Stimulated activated naive B cell treated with anti-CD40 and anti-IgM and Interleukin-4, amounts not matched to agents 10 μg/mL and 1 μg/mL and 100 μg/mL, for 72 hours (primary cell): ENCODE measurements at regions not wholly inside any gene's neighbourhood (a gene's known extent, or its start where the extent isn't known, plus 50 kb on each side); places are given as distances from the start of the nearest gene placed in this dataset.
A peak's percentile ranks its signal among the peaks of the same experiment; 100 is the strongest.
"Not testable (repeated sequence)": the region's sequence is repeated elsewhere in the genome, so short reads cannot be mapped to it uniquely, and the experiment has no call there.

Experiments used
- ATAC-seq, 2 donors: fragments of 150-1000 bp; cut with Tn5 transposase; replicated peaks; 2 replicates each; pipeline ENCODE4 v1.10.0; 2021; ENCODE audit warnings: moderate library complexity in 1 of 2
- DNase-seq: peaks from one replicate; pipeline ENCODE4 v3.0.0; 2021
- H3K27ac Mint-ChIP-seq: one replicate; pipeline ENCODE4 v1.8.0; 2022; ENCODE audit warnings: mild to moderate bottlenecking, mixed read lengths
- H3K27me3 Mint-ChIP-seq, 2 donors: one replicate each; pipeline ENCODE4 v1.8.0; 2022; ENCODE audit warnings: mixed read lengths in 2 of 2
- H3K36me3 Mint-ChIP-seq, 2 donors: one replicate each; pipeline ENCODE4 v1.8.0; 2022; ENCODE audit warnings: mixed read lengths in 2 of 2, mild to moderate bottlenecking in 1 of 2
- H3K4me1 Mint-ChIP-seq, 2 donors: one replicate each; pipeline ENCODE4 v1.8.0; 2022; ENCODE audit warnings: mixed read lengths in 2 of 2, mild to moderate bottlenecking in 1 of 2
- H3K4me3 Mint-ChIP-seq, 2 donors: one replicate each; pipeline ENCODE4 v1.8.0; 2022; ENCODE audit warnings: mild to moderate bottlenecking in 2 of 2, mixed read lengths in 2 of 2, moderate library complexity in 1 of 2
- H3K9me3 Mint-ChIP-seq, 2 donors: one replicate each; pipeline ENCODE4 v1.8.0; 2022; ENCODE audit warnings: mixed read lengths in 2 of 2, mild to moderate bottlenecking in 1 of 2

- no peak overlapping the region for H3K27ac Mint-ChIP-seq
- H3K4me3 Mint-ChIP-seq = no peak overlapping the region
- no peak for ATAC-seq
- no peak for DNase-seq
- H3K36me3 Mint-ChIP-seq = peaks cover 3 to 13% of the 10 kb centered on the region in 2 donors
- no peaks in the 10 kb centered on the region for H3K27me3 Mint-ChIP-seq
- H3K9me3 Mint-ChIP-seq = peaks cover 7 to 13% of the 10 kb centered on the region in 2 donors
- H3K4me1 Mint-ChIP-seq = peaks cover 15 to 30% of the 10 kb centered on the region in 2 donors
These were observed 86.6 kb upstream of the HES1 start for GRCh38 chr3:194049394-194049793.

DNA sequence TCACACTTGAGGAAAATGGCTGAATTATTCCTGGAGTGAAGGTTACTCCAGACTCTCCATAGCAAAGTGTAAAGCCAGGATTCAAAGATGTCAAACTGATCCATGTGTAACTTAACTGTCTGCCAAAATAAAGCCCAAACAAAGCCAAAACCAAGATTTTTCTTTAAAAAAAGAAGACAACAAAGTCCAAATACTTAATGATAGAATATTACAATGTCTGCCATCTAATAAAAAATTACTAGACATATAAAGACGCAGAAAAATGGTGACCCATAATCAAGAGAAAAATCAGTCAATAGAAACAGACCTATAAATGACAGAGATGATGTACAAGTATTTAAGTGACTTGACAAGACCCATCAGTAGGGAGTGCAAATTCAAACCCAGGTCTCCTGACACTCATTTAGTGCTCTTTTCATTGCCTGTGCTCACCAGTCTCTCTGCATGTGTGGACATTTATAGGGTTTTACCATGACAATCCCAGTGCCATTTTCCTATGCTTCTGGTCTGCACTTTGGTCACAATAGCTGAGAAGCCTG is 85.1 kb upstream of the HES1 start:
- Mint-ChIP-seq H3K4me1 (peaks cover 11 to 30% of the 10 kb centered on the region in 2 donors), H3K36me3 (peaks cover 3 to 13% of the 10 kb centered on the region in 2 donors), H3K4me3 (no peak overlapping the region), H3K9me3 (peaks cover 7 to 13% of the 10 kb centered on the region in 2 donors), H3K27me3 (no peaks in the 10 kb centered on the region), H3K27ac (no peak overlapping the region)
- DNase-seq (no peak), ATAC-seq (no peak)

DNA sequence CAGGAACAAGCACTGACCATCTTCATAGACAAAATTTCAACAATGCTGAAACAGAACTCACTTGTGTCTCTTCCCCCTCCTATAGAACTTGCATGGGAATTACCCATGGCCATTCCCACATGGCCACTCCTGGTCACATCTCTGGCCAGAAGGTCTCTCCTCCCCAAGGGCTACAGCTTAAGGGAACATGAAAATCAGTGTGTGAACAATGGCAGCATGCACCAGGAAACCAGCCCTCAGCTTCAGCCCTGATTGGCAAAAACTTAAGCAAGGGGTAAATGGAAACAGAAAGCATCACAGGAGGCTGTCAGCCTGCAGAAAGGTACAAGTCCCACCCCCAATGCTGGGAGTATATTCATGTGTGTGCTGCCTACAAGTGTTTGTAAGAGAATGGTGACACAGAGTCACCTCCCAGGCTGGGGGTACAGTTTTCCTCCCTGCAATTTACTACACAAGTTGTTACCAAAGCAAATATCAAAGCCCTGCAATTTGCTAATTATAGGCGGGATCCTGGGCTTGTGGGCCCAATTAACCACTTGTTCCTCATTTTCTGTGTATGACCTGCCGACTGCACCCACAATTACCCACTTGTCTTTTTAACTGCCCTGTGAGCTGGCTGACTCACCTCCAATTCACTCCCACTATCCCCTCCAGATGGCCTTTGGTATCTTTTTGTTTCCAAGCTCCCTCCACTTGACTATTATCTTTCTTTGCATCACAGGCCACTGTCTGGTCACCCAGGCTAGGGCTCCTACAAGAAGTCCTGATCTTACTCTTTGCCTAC is 84.4 kb upstream of the HES1 start:
- Mint-ChIP-seq H3K27ac (no peak overlapping the region), H3K4me1 (peaks cover 15 to 33% of the 10 kb centered on the region in 2 donors), H3K4me3 (no peak overlapping the region), H3K36me3 (peaks cover 3 to 13% of the 10 kb centered on the region in 2 donors), H3K9me3 (peaks cover 7 to 13% of the 10 kb centered on the region in 2 donors), H3K27me3 (no peaks in the 10 kb centered on the region)
- DNase-seq = no peak
- ATAC-seq = peak; percentile 65 to 82

- no peak overlapping the region for H3K4me3 Mint-ChIP-seq
- peaks cover 7 to 13% of the 10 kb centered on the region in 2 donors for H3K9me3 Mint-ChIP-seq
- H3K36me3 Mint-ChIP-seq = peaks cover 3 to 13% of the 10 kb centered on the region in 2 donors
- H3K4me1 Mint-ChIP-seq = peaks cover 18 to 37% of the 10 kb centered on the region in 2 donors
- no peak for ATAC-seq
- no peak for DNase-seq
- no peak overlapping the region for H3K27ac Mint-ChIP-seq
- no peaks in the 10 kb centered on the region for H3K27me3 Mint-ChIP-seq
These were observed 82.8 kb upstream of the HES1 start for GRCh38 chr3:194053136-194053535.

- Mint-ChIP-seq H3K4me1 (peaks cover 18 to 39% of the 10 kb centered on the region in 2 donors), H3K36me3 (peaks cover 3 to 13% of the 10 kb centered on the region in 2 donors), H3K4me3 (no peak overlapping the region), H3K27ac (no peak overlapping the region), H3K27me3 (no peaks in the 10 kb centered on the region), H3K9me3 (peaks cover 7 to 13% of the 10 kb centered on the region in 2 donors)
- no peak for ATAC-seq
- no peak for DNase-seq
These were observed 81.9 kb upstream of the HES1 start for GRCh38 chr3:194054016-194054415.

DNA sequence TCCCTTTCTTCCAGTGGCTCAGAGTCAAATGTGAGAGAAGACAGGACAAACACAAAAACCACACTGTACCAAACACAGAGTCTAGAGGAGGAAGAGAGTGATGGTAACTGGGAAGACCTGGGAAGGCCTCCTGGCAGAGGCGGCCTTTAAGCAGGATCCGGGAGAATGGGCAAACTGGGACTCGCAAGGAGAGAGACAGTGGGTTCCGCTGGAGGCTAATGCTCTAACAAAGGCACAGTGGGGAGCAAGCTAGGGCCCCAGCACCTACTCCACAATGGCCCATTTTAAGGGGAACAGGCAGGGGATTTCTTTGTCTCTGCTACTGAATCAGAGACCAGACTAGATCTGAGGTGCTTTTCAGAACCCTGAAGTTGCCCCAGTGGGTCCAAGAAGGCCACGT is 81.4 kb upstream of the HES1 start:
- no peak overlapping the region for H3K27ac Mint-ChIP-seq
- no peak for DNase-seq
- peaks cover 7 to 13% of the 10 kb centered on the region in 2 donors for H3K9me3 Mint-ChIP-seq
- H3K36me3 Mint-ChIP-seq = peaks cover 3 to 13% of the 10 kb centered on the region in 2 donors
- H3K4me1 Mint-ChIP-seq = peaks cover 18 to 39% of the 10 kb centered on the region in 2 donors
- ATAC-seq = no peak
- no peak overlapping the region for H3K4me3 Mint-ChIP-seq
- no peaks in the 10 kb centered on the region for H3K27me3 Mint-ChIP-seq

DNA sequence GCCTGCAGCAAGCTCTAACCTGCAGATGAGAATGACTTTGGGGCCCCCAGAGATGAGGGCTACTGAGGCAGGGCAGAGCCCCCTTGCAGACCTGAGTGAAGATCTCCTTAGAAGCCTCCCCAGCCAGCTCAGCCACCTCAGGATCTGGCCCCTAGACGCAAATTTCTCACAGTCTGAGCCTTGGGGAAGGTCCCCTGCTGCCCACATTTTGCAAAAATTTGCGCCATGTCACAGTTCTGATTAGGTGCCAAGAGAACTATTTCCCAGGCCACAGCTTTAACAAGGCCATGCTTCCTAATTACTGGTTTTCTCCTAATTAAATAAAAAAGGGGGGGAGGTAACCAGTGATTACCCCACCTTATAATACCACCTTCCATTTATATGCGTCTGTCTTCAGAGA is 81.0 kb upstream of the HES1 start:
- H3K27ac Mint-ChIP-seq = no peak overlapping the region
- DNase-seq (no peak), ATAC-seq (no peak)
- H3K4me1 Mint-ChIP-seq = peaks cover 18 to 39% of the 10 kb centered on the region in 2 donors
- no peak overlapping the region for H3K4me3 Mint-ChIP-seq
- peaks cover 7 to 13% of the 10 kb centered on the region in 2 donors for H3K9me3 Mint-ChIP-seq
- H3K27me3 Mint-ChIP-seq = peaks cover 0 to 2% of the 10 kb centered on the region in 2 donors
- H3K36me3 Mint-ChIP-seq = peaks cover 3 to 13% of the 10 kb centered on the region in 2 donors

DNA sequence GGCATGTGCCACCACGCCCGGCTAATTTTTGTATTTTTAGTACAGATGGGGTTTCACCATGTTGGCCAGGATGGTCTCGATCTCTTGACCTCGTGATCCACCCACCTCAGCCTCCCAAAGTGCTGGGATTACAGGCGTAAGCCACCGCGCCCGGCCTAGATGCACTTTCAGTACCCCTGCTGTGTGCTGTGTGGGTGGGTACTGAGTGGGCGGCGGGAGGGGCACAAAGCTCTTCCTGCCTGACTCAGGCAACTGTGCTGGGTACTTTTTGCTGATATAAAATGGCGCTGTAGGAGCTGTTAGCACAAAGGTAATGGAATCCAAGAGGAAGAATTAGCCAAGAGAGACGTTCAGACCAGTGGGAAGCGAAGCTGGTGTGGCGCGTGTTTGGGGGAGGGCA is 79.6 kb upstream of the HES1 start:
- H3K27me3 Mint-ChIP-seq = not testable (repeated sequence)

GRCh38 chr3:194056731-194057415 is 79.1 kb upstream of the HES1 start:
- Mint-ChIP-seq H3K27ac (peak overlapping the region; percentile 67), H3K4me1 (peaks cover 16 to 35% of the 10 kb centered on the region in 2 donors), H3K9me3 (peaks cover 3 to 4% of the 10 kb centered on the region in 2 donors), H3K36me3 (peaks cover under 1 to 3% of the 10 kb centered on the region in 2 donors), H3K4me3 (no peak overlapping the region), H3K27me3 (peaks cover 0 to 4% of the 10 kb centered on the region in 2 donors)
- ATAC-seq (no peak), DNase-seq (no peak)

More for the DNA sequence above, 79.6 kb upstream of the HES1 start:
- peak overlapping the region; percentile 51 for H3K27ac Mint-ChIP-seq
- not testable (repeated sequence) for DNase-seq, H3K9me3 Mint-ChIP-seq, ATAC-seq, H3K36me3 Mint-ChIP-seq, H3K4me3 Mint-ChIP-seq
- peaks cover 18 to 39% of the 10 kb centered on the region in 2 donors for H3K4me1 Mint-ChIP-seq

DNA sequence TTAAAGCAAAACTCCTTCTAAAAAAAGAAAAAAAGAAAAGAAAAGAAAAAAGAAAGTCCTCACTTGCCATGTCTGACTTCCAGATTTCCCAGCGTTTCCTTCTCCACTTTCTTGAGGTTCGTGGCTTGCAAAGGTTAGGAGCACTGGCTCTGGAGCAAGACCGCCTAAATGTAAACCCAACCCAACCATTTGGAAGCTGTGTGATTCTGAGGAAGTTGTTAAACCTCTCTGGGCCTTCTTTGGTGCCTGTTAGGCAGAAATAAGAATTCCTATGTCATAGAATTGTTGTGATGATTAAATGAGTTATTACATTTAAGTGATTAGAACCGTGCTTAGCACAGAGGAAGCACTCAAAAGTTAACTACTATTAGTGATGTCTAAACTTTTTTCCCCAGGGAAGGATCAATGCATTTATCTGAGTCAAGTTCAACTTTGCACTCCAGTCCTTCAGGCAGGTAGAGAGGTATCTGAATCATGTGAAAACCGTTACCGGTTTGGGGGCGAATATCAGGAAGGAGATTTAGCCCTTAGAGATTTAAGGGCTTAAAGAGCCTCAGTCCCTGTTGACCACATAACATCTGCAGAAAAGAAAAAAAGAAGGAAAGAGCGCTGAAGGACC is 78.3 kb upstream of the HES1 start:
- Mint-ChIP-seq H3K4me1 (peaks cover 12 to 31% of the 10 kb centered on the region in 2 donors), H3K27ac (peak overlapping the region; percentile 67), H3K4me3 (peak overlapping the region; percentile 78), H3K9me3 (peaks cover 0 to 2% of the 10 kb centered on the region in 2 donors), H3K36me3 (no peaks in the 10 kb centered on the region), H3K27me3 (peaks cover 0 to 4% of the 10 kb centered on the region in 2 donors)
- ATAC-seq (peak; percentile 43 to 54), DNase-seq (no peak)

DNA sequence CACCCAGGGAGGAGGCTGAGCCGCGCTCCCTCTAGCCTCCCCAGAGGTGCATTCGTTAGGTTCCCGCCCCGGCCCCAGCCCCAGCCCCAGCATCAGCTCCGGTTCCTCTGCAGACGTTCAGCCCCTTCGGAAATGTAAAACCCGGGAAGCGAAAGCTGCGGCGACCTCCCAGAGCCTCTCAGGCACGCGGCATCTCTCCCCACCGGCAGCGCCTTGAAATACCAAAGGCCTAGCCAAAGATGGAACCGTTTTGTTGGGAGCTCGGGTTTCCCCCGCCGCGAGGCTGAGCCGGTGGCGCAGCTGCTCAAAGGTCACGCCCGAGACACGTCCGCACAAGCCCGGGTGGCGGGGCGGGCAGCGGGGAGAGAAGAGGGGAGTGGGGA is 77.8 kb upstream of the HES1 start:
- peaks cover 12 to 31% of the 10 kb centered on the region in 2 donors for H3K4me1 Mint-ChIP-seq
- no peaks in the 10 kb centered on the region for H3K36me3 Mint-ChIP-seq
- peak overlapping the region; percentile 75 for H3K27ac Mint-ChIP-seq
- H3K4me3 Mint-ChIP-seq = peak overlapping the region; percentile 78
- H3K9me3 Mint-ChIP-seq = peaks cover 0 to under 1% of the 10 kb centered on the region in 2 donors
- DNase-seq (peak; percentile 27), ATAC-seq (peak; percentile 79 to 80)
- H3K27me3 Mint-ChIP-seq = peaks cover 0 to 4% of the 10 kb centered on the region in 2 donors

GRCh38 chr3:194058753-194059152 is 77.2 kb upstream of the HES1 start:
- ATAC-seq = no peak
- H3K27me3 Mint-ChIP-seq = peaks cover 0 to 4% of the 10 kb centered on the region in 2 donors
- H3K4me3 Mint-ChIP-seq = peak overlapping the region; percentile 78
- no peaks in the 10 kb centered on the region for H3K9me3 Mint-ChIP-seq
- H3K27ac Mint-ChIP-seq = no peak overlapping the region
- no peak for DNase-seq
- no peaks in the 10 kb centered on the region for H3K36me3 Mint-ChIP-seq
- peaks cover 12 to 31% of the 10 kb centered on the region in 2 donors for H3K4me1 Mint-ChIP-seq

GRCh38 chr3:194061421-194062030 is 74.4 kb upstream of the HES1 start:
- DNase-seq (no peak), ATAC-seq (no peak)
- Mint-ChIP-seq H3K4me3 (no peak overlapping the region), H3K9me3 (no peaks in the 10 kb centered on the region), H3K27me3 (peaks cover 0 to 4% of the 10 kb centered on the region in 2 donors), H3K36me3 (no peaks in the 10 kb centered on the region), H3K27ac (no peak overlapping the region), H3K4me1 (peaks cover 26 to 37% of the 10 kb centered on the region in 2 donors)

GRCh38 chr3:194062830-194063229 is 73.1 kb upstream of the HES1 start:
- DNase-seq (no peak), ATAC-seq (no peak)
- no peak overlapping the region for H3K4me3 Mint-ChIP-seq
- H3K27ac Mint-ChIP-seq = no peak overlapping the region
- peaks cover 0 to 4% of the 10 kb centered on the region in 2 donors for H3K27me3 Mint-ChIP-seq
- H3K36me3 Mint-ChIP-seq = peaks cover 0 to 5% of the 10 kb centered on the region in 2 donors
- H3K9me3 Mint-ChIP-seq = peaks cover 5 to 7% of the 10 kb centered on the region in 2 donors
- peaks cover 19 to 29% of the 10 kb centered on the region in 2 donors for H3K4me1 Mint-ChIP-seq
